DND-41 (cell line): ENCODE measurements at regions not wholly inside any gene's neighbourhood (a gene's known extent, or its start where the extent isn't known, plus 50 kb on each side); places are given as distances from the start of the nearest gene placed in this dataset.

Source experiments
- ATAC-seq: fragments of 200-7000 bp; cut with Tn5 transposase; 3 replicates; pipeline ENCODE4 v1.9.1; 2021; ENCODE audit warnings: low read depth; ENCODE audit not compliant: insufficient read depth
- DNase-seq: peaks from one replicate; pipeline ENCODE4 v3.0.0-alpha.2; 2020
- H2AFZ ChIP-seq: 2 replicates; pipeline ENCODE4 v1.6.0; 2012; ENCODE audit warnings: low read depth, low read length
- H3K27ac ChIP-seq: 2 replicates; pipeline ENCODE4 v1.5.1; 2012; ENCODE audit warnings: low read length, inconsistent platforms
- H3K27me3 ChIP-seq: fragments of 200-600 bp; sonication (generic); 2 replicates; pipeline ENCODE4 v1.6.0; 2012; ENCODE audit warnings: low read length, mild to moderate bottlenecking, inconsistent platforms; ENCODE audit not compliant: insufficient read depth, poor library complexity
- H3K36me3 ChIP-seq: 2 replicates; pipeline ENCODE4 v1.5.1; 2012; ENCODE audit warnings: low read length, inconsistent platforms; ENCODE audit not compliant: insufficient read depth
- H3K4me1 ChIP-seq: 2 replicates; pipeline ENCODE4 v1.5.1; 2012; ENCODE audit warnings: mild to moderate bottlenecking, low read length; ENCODE audit not compliant: insufficient read depth
- H3K4me2 ChIP-seq: 2 replicates; pipeline ENCODE4 v1.6.0; 2012; ENCODE audit warnings: mild to moderate bottlenecking, moderate library complexity, low read length, inconsistent platforms; ENCODE audit not compliant: insufficient read depth
- H3K4me3 ChIP-seq, 2 experiments: fragments of 200-600 bp in 1 of 2; shearing (Covaris generic) in 1 of 2; 2 replicates each; pipeline ENCODE4 v1.5.1; 2012 to 2016; ENCODE audit warnings: inconsistent platforms in 2 of 2, low read length in 2 of 2, mild to moderate bottlenecking in 2 of 2, low read depth in 1 of 2, moderate library complexity in 1 of 2
- H3K79me2 ChIP-seq: 2 replicates; pipeline ENCODE4 v1.6.0; 2012; ENCODE audit warnings: low read length, inconsistent platforms; ENCODE audit not compliant: insufficient read depth
- H3K9ac ChIP-seq: 2 replicates; pipeline ENCODE4 v1.6.0; 2012; ENCODE audit warnings: low read depth, mild to moderate bottlenecking, inconsistent platforms, low read length, moderate library complexity
- H3K9me3 ChIP-seq: 2 replicates; pipeline ENCODE4 v1.5.1; 2012; ENCODE audit warnings: low read length, moderate library complexity, mild to moderate bottlenecking, inconsistent platforms; ENCODE audit not compliant: insufficient read depth, severe bottlenecking
- H4K20me1 ChIP-seq: 2 replicates; pipeline ENCODE4 v1.6.0; 2012; ENCODE audit warnings: low read length; ENCODE audit not compliant: insufficient read depth
- EZH2 ChIP-seq: IDR thresholded peaks from 3 replicates; pipeline ENCODE4 v1.6.1; 2012; ENCODE audit warnings: borderline replicate concordance, low read depth, mild to moderate bottlenecking, moderate library complexity, low read length, inconsistent platforms; ENCODE audit not compliant: severe bottlenecking
- TF ChIP-seq, protein P1 (sequence below): IDR thresholded peaks from 2 replicates; pipeline ENCODE4 v1.5.1; 2012; ENCODE audit warnings: borderline replicate concordance, low read length, moderate library complexity, mild to moderate bottlenecking; ENCODE audit not compliant: poor library complexity, severe bottlenecking; ENCODE audit errors: extremely low read depth

DNA sequence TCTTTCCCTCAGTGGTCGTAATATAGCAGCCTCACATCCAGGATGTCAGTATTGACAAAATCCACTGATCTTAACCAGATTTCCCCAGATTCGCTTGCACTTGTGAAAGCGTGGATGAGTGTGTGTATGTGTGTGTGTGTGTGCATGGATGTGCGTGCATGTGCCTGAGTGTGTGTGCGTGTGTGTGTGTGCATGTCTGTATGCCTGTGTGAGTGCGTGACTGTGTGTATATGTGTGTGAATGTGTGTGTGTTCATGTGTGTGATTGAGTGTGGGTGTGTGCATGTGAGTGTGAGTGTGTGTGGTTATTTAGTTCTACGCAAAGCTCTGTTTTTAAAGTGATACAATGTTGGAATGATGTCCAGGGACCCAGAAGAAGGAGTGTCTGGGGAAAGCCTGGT, 723.2 kb downstream of the BRD1 start:
- Histone ChIP-seq H3K36me3 (no peaks in the 10 kb centered on the region), H3K4me3 (no peak overlapping the region), H2AFZ (no peak overlapping the region), H3K27me3 (peaks cover 28% of the 10 kb centered on the region), H4K20me1 (peaks cover 3% of the 10 kb centered on the region), H3K79me2 (no peaks in the 10 kb centered on the region), H3K9ac (no peak overlapping the region), H3K4me1 (no peaks in the 10 kb centered on the region), H3K4me2 (no peak overlapping the region), H3K9me3 (no peaks in the 10 kb centered on the region), H3K27ac (no peak overlapping the region)
- TF ChIP-seq EZH2: no peak
- TF ChIP-seq, protein P1, sequence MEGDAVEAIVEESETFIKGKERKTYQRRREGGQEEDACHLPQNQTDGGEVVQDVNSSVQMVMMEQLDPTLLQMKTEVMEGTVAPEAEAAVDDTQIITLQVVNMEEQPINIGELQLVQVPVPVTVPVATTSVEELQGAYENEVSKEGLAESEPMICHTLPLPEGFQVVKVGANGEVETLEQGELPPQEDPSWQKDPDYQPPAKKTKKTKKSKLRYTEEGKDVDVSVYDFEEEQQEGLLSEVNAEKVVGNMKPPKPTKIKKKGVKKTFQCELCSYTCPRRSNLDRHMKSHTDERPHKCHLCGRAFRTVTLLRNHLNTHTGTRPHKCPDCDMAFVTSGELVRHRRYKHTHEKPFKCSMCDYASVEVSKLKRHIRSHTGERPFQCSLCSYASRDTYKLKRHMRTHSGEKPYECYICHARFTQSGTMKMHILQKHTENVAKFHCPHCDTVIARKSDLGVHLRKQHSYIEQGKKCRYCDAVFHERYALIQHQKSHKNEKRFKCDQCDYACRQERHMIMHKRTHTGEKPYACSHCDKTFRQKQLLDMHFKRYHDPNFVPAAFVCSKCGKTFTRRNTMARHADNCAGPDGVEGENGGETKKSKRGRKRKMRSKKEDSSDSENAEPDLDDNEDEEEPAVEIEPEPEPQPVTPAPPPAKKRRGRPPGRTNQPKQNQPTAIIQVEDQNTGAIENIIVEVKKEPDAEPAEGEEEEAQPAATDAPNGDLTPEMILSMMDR: no peak
- DNase-seq (no peak), ATAC-seq (no peak)

DNA sequence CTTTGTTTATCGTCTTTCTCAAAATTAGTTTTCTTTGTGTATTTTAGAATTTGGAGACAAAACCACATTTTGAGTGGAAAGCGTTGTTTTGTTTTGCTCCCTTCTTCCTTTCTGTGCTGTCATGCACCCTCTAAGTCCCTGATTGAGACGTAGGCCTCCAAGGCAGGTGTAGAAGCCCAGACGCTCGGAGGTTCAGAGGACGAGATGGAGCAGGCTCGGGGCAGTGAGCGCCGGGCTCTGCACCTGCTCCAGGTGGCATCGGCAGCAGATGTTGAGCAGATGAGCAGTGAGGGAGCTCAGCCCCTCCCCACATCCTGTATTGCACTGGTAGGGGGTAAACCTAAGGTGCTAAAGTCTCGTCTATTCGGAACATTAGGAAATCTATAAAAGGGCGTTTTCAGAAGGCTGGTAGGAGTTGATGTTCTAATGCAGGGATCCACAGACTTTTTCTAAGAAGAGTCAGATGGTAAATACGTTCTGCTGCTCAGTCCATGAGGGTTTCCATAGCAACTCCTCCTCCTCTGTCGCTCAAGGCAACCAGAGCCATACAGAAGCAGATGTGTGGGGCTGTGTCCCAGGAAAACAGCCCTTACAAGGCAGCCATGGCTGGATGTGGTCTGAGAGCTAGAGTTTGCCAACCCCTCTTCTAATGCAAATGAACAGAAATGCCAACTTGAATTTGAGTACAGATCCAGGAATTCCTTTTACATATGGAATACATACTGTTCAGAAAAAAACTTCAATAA, 724.2 kb downstream of the BRD1 start:
- no peaks in the 10 kb centered on the region for H3K79me2 ChIP-seq
- no peaks in the 10 kb centered on the region for H3K9me3 ChIP-seq
- TF ChIP-seq, protein P1: no peak
- no peak for TF ChIP-seq EZH2
- no peak overlapping the region for H3K4me3 ChIP-seq
- no peak overlapping the region for H3K4me2 ChIP-seq
- H3K27ac ChIP-seq: no peak overlapping the region
- DNase-seq (no peak), ATAC-seq (no peak)
- peaks cover 5% of the 10 kb centered on the region for H4K20me1 ChIP-seq
- no peak overlapping the region for H2AFZ ChIP-seq
- no peak overlapping the region for H3K9ac ChIP-seq
- H3K36me3 ChIP-seq: no peaks in the 10 kb centered on the region
- no peaks in the 10 kb centered on the region for H3K4me1 ChIP-seq
- H3K27me3 ChIP-seq: peaks cover 28% of the 10 kb centered on the region

DNA sequence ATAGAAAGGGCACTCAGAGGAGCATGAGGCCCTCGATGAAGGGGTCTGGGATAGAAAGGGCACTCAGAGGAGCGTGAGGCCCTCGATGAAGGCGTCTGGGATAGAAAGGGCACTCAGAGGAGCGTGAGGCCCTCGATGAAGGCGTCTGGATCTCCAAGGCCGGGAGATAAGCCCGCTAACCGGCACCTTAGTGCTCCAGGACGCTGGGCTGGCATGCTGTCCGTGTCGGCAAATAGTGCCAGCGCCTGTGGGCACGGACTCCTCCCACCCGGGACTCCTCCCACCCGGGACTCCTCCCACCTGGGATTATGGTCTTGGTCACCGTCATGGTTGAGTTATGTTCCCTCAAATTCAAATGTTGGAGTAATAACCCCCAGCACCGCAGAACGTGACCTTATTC, 725.3 kb downstream of the BRD1 start:
- H3K4me3 ChIP-seq: no peak overlapping the region
- no peaks in the 10 kb centered on the region for H3K79me2 ChIP-seq
- peaks cover 5% of the 10 kb centered on the region; the same call in 1 of the 2 replicates for H4K20me1 ChIP-seq
- no peak overlapping the region for H2AFZ ChIP-seq
- TF ChIP-seq EZH2: no peak
- TF ChIP-seq, protein P1: no peak
- DNase-seq: no peak
- H3K4me2 ChIP-seq: no peak overlapping the region
- H3K4me1 ChIP-seq: no peaks in the 10 kb centered on the region
- no peak for ATAC-seq
- H3K27me3 ChIP-seq: peaks cover 28% of the 10 kb centered on the region
- H3K27ac ChIP-seq: no peak overlapping the region
- H3K9me3 ChIP-seq: no peaks in the 10 kb centered on the region
- no peak overlapping the region for H3K9ac ChIP-seq
- H3K36me3 ChIP-seq: no peaks in the 10 kb centered on the region

DNA sequence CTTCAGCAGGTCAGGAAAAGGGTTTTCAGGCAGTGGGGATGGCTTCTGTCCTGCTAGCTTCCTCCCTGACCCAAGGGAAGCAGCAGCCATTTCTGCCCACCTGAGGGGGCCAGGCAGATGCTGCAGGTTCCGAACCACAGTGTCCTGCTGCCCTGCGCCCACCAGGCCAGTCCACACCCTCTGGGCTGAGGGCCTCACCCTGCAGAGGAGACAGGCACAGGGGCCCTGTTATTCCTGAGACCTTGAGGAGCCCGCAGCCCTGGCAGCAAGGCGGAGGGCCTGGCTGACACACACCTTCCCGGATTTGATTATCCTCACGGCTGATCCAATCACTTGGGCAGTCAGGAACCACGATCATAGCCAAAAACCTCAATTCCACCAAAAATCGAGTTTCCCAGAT, 725.8 kb downstream of the BRD1 start:
- no peak overlapping the region for H3K4me2 ChIP-seq
- no peaks in the 10 kb centered on the region for H3K9me3 ChIP-seq
- no peak overlapping the region for H3K9ac ChIP-seq
- TF ChIP-seq EZH2: no peak
- TF ChIP-seq, protein P1: no peak
- no peak overlapping the region for H3K27ac ChIP-seq
- no peaks in the 10 kb centered on the region for H3K79me2 ChIP-seq
- H3K27me3 ChIP-seq: peaks cover 27% of the 10 kb centered on the region
- H3K36me3 ChIP-seq: no peaks in the 10 kb centered on the region
- ATAC-seq: no peak
- H4K20me1 ChIP-seq: peaks cover 5% of the 10 kb centered on the region; the same call in 1 of the 2 replicates
- no peak overlapping the region for H2AFZ ChIP-seq
- DNase-seq: no peak
- H3K4me1 ChIP-seq: no peaks in the 10 kb centered on the region
- H3K4me3 ChIP-seq: no peak overlapping the region
